Loucy (cell line): ENCODE measurements at regions not wholly inside any gene's neighbourhood (a gene's known extent, or its start where the extent isn't known, plus 50 kb on each side); places are given as distances from the start of the nearest gene placed in this dataset.

Experiments used
- H2AFZ ChIP-seq: fragments of 200-600 bp; sonication (generic); 2 replicates; pipeline ENCODE4 v1.6.0; 2016; ENCODE audit warnings: antibody characterized with exemption, mild to moderate bottlenecking, low read length, moderate library complexity
- H3F3A ChIP-seq: fragments of 200-600 bp; 2 replicates; pipeline ENCODE4 v1.6.0; 2016; ENCODE audit warnings: antibody characterized with exemption, low read depth, mild to moderate bottlenecking
- H3K27me3 ChIP-seq: fragments of 200-600 bp; sonication (generic); 2 replicates; pipeline ENCODE4 v1.6.1; 2014; ENCODE audit warnings: low read length, mild to moderate bottlenecking; ENCODE audit not compliant: insufficient read depth, poor library complexity, severe bottlenecking
- H3K36me3 ChIP-seq: fragments of 200-600 bp; sonication (generic); 2 replicates; pipeline ENCODE4 v1.6.1; 2016; ENCODE audit warnings: low read length; ENCODE audit not compliant: insufficient read depth
- H3K4me1 ChIP-seq: fragments of 200-600 bp; sonication (generic); 2 replicates; pipeline ENCODE4 v1.5.1; 2014; ENCODE audit warnings: low read length, mild to moderate bottlenecking; ENCODE audit not compliant: insufficient read depth, poor library complexity, severe bottlenecking
- H3K4me2 ChIP-seq: fragments of 200-600 bp; sonication (generic); 2 replicates; pipeline ENCODE4 v1.6.0; 2014; ENCODE audit warnings: antibody characterized with exemption, low read length, low read depth, mild to moderate bottlenecking; ENCODE audit not compliant: poor library complexity, severe bottlenecking
- H3K4me3 ChIP-seq: fragments of 200-600 bp; sonication (generic); 2 replicates; pipeline ENCODE4 v1.5.1; 2014; ENCODE audit warnings: low read length, mild to moderate bottlenecking, mixed read lengths; ENCODE audit not compliant: poor library complexity, severe bottlenecking
- H3K79me2 ChIP-seq: fragments of 200-600 bp; sonication (generic); 2 replicates; pipeline ENCODE4 v1.6.1; 2014; ENCODE audit warnings: low read length; ENCODE audit not compliant: insufficient read depth
- H3K9ac ChIP-seq: fragments of 200-600 bp; sonication (generic); 2 replicates; pipeline ENCODE4 v1.6.0; 2014; ENCODE audit warnings: mild to moderate bottlenecking, low read depth, low read length, moderate library complexity; ENCODE audit not compliant: poor library complexity, severe bottlenecking
- H3K9me2 ChIP-seq: fragments of 200-600 bp; sonication (generic); replicated peaks from 2 replicates; pipeline ENCODE4 v1.6.1; 2016; ENCODE audit warnings: low read depth, low read length, mixed read lengths
- H3K9me3 ChIP-seq: fragments of 200-600 bp; sonication (generic); 2 replicates; pipeline ENCODE4 v1.6.1; 2014; ENCODE audit warnings: mild to moderate bottlenecking, antibody characterized with exemption, low read length, low read depth; ENCODE audit not compliant: insufficient read depth
- H4K20me1 ChIP-seq: fragments of 200-600 bp; sonication (generic); 2 replicates; pipeline ENCODE4 v1.6.0; 2014; ENCODE audit warnings: antibody characterized with exemption, low read length, mild to moderate bottlenecking; ENCODE audit not compliant: insufficient read depth, poor library complexity, severe bottlenecking
- CTCF ChIP-seq: fragments of 200-600 bp; sonication (generic); conservative IDR thresholded peaks from 2 replicates; pipeline ENCODE4 v1.5.1; 2014; ENCODE audit warnings: mild to moderate bottlenecking, antibody characterized with exemption, low read length
- EZH2phosphoT487 ChIP-seq: fragments of 200-600 bp; IDR thresholded peaks from 2 replicates; pipeline ENCODE4 v1.6.1; 2018; ENCODE audit warnings: antibody characterized with exemption, mild to moderate bottlenecking, moderate library complexity, borderline replicate concordance

DNA sequence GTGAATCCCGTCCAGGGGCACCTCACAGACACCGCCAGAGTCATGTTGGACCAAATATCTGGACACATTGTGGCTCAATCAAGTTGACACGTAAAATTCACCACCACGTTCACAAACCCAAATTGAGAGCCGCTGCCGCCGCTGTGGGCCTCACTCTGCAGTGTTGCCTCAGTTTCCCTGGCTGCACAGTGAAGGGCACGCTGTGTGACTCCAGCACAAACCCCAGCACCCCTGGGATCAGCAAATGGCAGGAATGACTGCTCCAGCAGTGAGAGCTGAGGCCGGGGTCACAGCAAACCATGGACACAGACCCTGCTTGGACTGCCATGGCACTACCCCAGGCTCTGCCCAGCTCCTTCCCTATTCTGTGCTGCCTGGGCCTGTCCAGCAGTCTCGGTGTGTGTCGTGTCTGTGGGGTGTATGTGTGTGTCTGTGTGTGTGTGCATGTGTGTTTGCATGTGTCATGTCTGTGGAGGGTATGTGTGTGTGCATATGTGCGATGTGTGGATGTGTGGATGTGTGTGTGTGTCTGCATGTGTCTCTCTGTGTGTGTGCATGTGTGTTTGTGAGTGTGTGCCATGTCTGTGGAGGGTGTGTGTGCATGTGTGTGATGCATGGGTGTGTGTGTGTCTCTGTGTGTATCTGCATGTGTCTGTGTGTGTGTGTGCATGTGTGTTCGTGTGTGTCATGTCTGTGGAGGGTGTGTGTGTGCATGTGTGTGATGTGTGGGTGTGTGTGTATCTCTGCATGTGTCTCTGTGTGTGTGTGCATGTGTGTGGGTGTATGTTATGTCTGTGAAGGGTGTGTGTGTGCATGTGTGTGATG lies 52.2 kb upstream of the ADRA2C start:
- Histone ChIP-seq H3K9me2 (no peaks in the 10 kb centered on the region), H3K9ac (no peak overlapping the region), H3K4me2 (no peak overlapping the region), H3K79me2 (no peaks in the 10 kb centered on the region), H3K27me3 (no peaks in the 10 kb centered on the region), H3K4me1 (no peaks in the 10 kb centered on the region), H4K20me1 (no peaks in the 10 kb centered on the region), H3K36me3 (no peaks in the 10 kb centered on the region), H3F3A (no peaks in the 10 kb centered on the region), H2AFZ (no peak overlapping the region), H3K4me3 (no peak overlapping the region), H3K9me3 (peaks cover 6% of the 10 kb centered on the region; the same call in 1 of the 2 replicates)
- TF ChIP-seq CTCF (no peak), EZH2phosphoT487 (no peak)

DNA sequence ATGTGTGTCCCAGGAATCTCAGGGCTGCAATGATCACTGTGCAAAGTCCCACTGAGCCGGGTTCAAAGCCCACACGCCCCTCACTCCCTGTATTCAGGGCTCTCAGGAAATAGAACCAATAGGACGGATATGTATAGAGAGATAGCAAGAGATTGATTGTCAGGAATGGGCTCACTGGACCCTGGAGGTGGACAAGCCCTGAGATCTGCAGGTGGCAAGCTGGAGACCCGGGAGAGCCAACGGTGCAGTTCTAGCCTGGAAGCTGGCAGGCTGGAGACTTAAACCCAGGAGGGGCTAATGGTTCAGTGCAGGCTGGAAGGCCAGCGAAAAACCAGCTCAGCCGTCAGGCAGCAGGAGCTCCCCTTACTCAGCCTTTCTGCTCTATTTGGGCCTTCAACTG lies 52.8 kb upstream of the ADRA2C start:
- H3K9me3 ChIP-seq, result peaks cover 3% of the 10 kb centered on the region; the same call in 1 of the 2 replicates
- no peak overlapping the region for H3K9ac ChIP-seq
- TF ChIP-seq CTCF (no peak), EZH2phosphoT487 (no peak)
- no peak overlapping the region for H2AFZ ChIP-seq
- no peaks in the 10 kb centered on the region for H3K36me3 ChIP-seq
- H3K4me1 ChIP-seq, result no peaks in the 10 kb centered on the region
- no peak overlapping the region for H3K4me3 ChIP-seq
- no peaks in the 10 kb centered on the region for H3F3A ChIP-seq
- H3K4me2 ChIP-seq, result no peak overlapping the region
- no peaks in the 10 kb centered on the region for H3K9me2 ChIP-seq
- H4K20me1 ChIP-seq, result no peaks in the 10 kb centered on the region
- H3K79me2 ChIP-seq, result no peaks in the 10 kb centered on the region
- H3K27me3 ChIP-seq, result no peaks in the 10 kb centered on the region

- Histone ChIP-seq H3K79me2 (no peaks in the 10 kb centered on the region), H3F3A (no peaks in the 10 kb centered on the region), H3K9me2 (no peaks in the 10 kb centered on the region), H3K9ac (no peak overlapping the region), H3K9me3 (no peaks in the 10 kb centered on the region; the same call in 1 of the 2 replicates), H3K27me3 (no peaks in the 10 kb centered on the region), H3K4me3 (no peak overlapping the region), H2AFZ (no peak overlapping the region), H3K4me1 (no peaks in the 10 kb centered on the region), H3K4me2 (no peak overlapping the region), H3K36me3 (no peaks in the 10 kb centered on the region), H4K20me1 (no peaks in the 10 kb centered on the region)
- no peak for TF ChIP-seq CTCF
- TF ChIP-seq EZH2phosphoT487, result no peak
Observed at GRCh38 chr4:3712936-3713335, 53.2 kb upstream of the ADRA2C start.
